Lower leg skin (tissue), 4 donors: ENCODE measurements at regions not wholly inside any gene's neighbourhood (a gene's known extent, or its start where the extent isn't known, plus 50 kb on each side); places are given as distances from the start of the nearest gene placed in this dataset.

ENCODE experiments used
- DNase-seq, 2 donors: peaks; one replicate each; pipeline ENCODE4 v3.0.0-alpha.2; 2019; ENCODE audit warnings: low spot score in 2 of 2
- H3K4me3 ChIP-seq: fragments of 200-600 bp; sonication (generic); 2 replicates; pipeline ENCODE4 v1.5.1; 2017; ENCODE audit warnings: mild to moderate bottlenecking, low read depth; ENCODE audit not compliant: poor library complexity, severe bottlenecking
- CTCF ChIP-seq, 3 donors: fragments of 450-650 bp; IDR thresholded peaks; one replicate each; pipeline ENCODE4 v1.5.1; 2016; ENCODE audit warnings: antibody characterized with exemption in 3 of 3, mild to moderate bottlenecking in 3 of 3, moderate library complexity in 2 of 3
- POLR2A ChIP-seq, 2 donors: fragments of 450-650 bp; IDR thresholded peaks; one replicate each; pipeline ENCODE4 v1.6.1; 2016 to 2017; ENCODE audit warnings: antibody characterized with exemption in 2 of 2, mild to moderate bottlenecking in 1 of 2, moderate library complexity in 1 of 2
- WGBS, 2 donors: methylation state at CpG; one replicate each; pipeline ENCODE4 v1.1.5; 2018; 5-methylcytosine and 5-hydroxymethylcytosine counted together
- intact Hi-C: fragments of 100-400 bp; cut with DNase I; formaldehyde crosslinking; loops from one replicate; pipeline ENCODE4 v1.15.0; 2023; ENCODE audit warnings: low total_unique reads

GRCh38 chr2:42848265-42848664 is 55.9 kb upstream of the HAAO start:
- 28 to 56% methylated on average over 1 of the region's 1 CpG for WGBS, 2 donors
- intact Hi-C loops, result no loop called here
- no peak for DNase-seq

DNA sequence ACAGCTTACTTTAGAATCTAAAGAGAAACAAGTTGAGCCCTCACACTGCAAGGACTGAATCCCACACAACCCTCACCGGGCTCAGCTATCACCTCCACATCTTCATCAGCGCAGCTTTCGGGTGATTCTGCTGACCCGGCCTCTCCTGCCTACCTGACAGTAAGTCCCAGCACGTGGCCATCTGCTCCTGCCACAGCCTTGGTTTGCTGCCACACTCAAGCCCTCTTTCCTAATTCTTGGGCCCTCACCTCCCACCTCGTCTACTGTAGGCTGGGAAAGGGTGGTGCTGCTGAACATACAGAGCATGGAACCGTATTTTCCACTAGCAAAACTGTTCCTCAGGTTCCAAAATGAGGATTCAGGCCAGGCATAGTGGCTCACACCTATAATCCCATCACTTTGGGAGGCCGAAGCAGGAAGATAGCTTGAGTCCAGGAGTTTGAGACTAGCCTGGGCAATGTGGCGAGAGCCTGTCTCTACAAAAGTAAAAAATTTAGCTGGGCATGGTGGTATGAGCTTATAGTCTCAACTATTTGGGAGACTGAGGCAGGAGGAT is 55.3 kb upstream of the HAAO start:
- no peak overlapping the region for H3K4me3 ChIP-seq
- WGBS, 2 donors, result 90 to 94% methylated on average over 9 of the region's 9 CpGs
- DNase-seq, result peak in 1 of 2 donors; percentile 74
- intact Hi-C loops, result no loop called here
- TF ChIP-seq CTCF (IDR thresholded peaks at IDR 0.05), result no peak
- TF ChIP-seq POLR2A (IDR thresholded peaks at IDR 0.05), result no peak

More at GRCh38 chr2:42848265-42848664, 55.9 kb upstream of the HAAO start:
- TF ChIP-seq CTCF (IDR thresholded peaks at IDR 0.05) (no peak), POLR2A (IDR thresholded peaks at IDR 0.05) (no peak)
- H3K4me3 ChIP-seq, result no peak overlapping the region

- DNase-seq, result peak in 1 of 2 donors; percentile 74
- WGBS, 2 donors, result 93 to 95% methylated on average over 9 of the region's 9 CpGs
- TF ChIP-seq POLR2A (IDR thresholded peaks at IDR 0.05) (no peak), CTCF (IDR thresholded peaks at IDR 0.05) (no peak)
- H3K4me3 ChIP-seq, result no peak overlapping the region
- intact Hi-C loops, result no loop called here
These were observed 54.7 kb upstream of the HAAO start for GRCh38 chr2:42846932-42847595.

DNA sequence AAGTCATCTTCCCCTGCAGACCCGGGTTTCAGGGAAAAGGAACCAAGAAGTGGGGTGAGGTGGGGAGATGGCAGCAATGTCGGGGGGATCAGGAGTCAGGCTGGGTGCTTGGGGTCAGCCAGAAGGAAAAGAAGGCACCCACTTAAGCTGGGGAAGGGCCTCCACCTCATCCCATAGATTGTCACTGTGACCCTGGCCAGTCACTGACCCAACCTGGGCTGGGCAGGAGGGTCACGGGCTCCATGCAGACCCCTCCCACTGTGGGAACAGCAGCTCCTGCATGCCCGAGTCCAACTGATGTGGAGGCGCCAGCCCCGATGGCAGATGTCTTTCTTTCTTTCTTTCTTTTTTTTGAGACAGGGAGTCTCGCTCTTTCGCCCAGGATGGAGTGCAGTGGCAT is 53.6 kb upstream of the HAAO start:
- H3K4me3 ChIP-seq, result no peak overlapping the region
- intact Hi-C loops, result no loop called here
- TF ChIP-seq CTCF (IDR thresholded peaks at IDR 0.05) (no peak), POLR2A (IDR thresholded peaks at IDR 0.05) (no peak)
- DNase-seq, result peak in 1 of 2 donors; percentile 70
- 72 to 73% methylated on average over 8 of the region's 8 CpGs for WGBS, 2 donors

- no peak overlapping the region for H3K4me3 ChIP-seq
- TF ChIP-seq POLR2A (IDR thresholded peaks at IDR 0.05) (no peak), CTCF (IDR thresholded peaks at IDR 0.05) (no peak)
- WGBS, 2 donors, result 29 to 35% methylated on average over 20 of the region's 20 CpGs
- peak in 1 of 2 donors; percentile 84 for DNase-seq
- intact Hi-C loops, result no loop called here
These were observed 52.8 kb upstream of the HAAO start for GRCh38 chr2:42844901-42845821.
